GM12864 (cell line): ENCODE measurements at regions not wholly inside any gene's neighbourhood (a gene's known extent, or its start where the extent isn't known, plus 50 kb on each side); places are given as distances from the start of the nearest gene placed in this dataset.
A peak's percentile ranks its signal among the peaks of the same experiment; 100 is the strongest.
"Not testable (repeated sequence)": the region's sequence is repeated elsewhere in the genome, so short reads cannot be mapped to it uniquely, and the experiment has no call there.

Source experiments
- DNase-seq: peaks from one replicate; pipeline ENCODE4 v3.0.0-alpha.2; 2011; ENCODE audit warnings: low read depth
- H3K4me3 ChIP-seq: 2 replicates; pipeline ENCODE4 v1.5.1; 2011; ENCODE audit warnings: mild to moderate bottlenecking, low read depth, low read length, control low read depth
- CTCF ChIP-seq: IDR thresholded peaks from 2 replicates; pipeline ENCODE4 v1.5.1; 2011; ENCODE audit warnings: low read depth, mild to moderate bottlenecking, moderate library complexity, low read length, control low read depth, inconsistent platforms; ENCODE audit errors: missing control alignments

- H3K4me3 ChIP-seq, result no peak overlapping the region
- TF ChIP-seq CTCF, result no peak
- no peak for DNase-seq
Observed at GRCh38 chr2:181789827-181790448, 101.6 kb upstream of the ITPRID2 start.

DNA sequence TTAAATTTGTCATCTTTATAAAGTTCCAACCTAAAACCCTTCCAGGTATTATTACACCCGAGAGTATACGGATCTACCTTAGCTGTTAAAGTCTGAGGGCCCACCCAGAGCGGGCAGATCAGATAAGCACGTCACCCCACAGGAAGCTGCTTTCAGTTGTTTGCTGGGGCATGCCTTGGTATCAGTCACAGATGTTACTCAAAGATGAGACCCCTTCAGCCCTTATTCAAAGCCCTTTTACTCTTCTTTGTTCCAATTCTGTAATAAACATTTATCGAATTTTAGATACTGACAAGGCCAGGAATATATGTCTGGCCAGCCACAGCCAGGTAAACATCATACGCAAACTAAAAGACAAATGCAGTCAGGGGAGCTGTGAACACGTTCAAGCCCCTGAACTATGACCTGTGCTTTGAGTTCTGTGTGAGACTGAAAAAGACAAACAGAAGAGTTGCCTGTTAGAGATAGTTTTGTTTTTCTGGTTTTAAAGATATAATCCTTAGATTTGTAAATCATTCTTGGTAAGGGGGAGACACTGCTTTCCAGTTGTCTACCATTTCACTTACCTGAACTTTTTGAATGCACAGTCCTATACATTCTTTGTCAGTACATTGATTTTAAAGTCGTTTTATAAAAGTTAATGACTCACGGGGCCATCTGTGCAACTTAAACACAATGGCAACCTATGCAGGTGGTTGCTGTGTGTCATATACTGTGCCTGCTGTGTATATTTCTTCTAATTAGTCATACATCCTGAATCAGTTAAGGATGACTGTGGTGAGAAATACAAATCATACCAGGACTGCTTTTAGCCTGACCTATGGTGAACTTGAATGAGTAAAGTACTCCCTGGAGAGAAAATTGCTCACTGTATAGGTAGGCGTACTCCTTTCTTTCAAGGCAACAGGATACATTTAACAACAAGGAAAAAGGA, 100.5 kb upstream of the ITPRID2 start:
- DNase-seq, result peak; percentile 35
- no peak for TF ChIP-seq CTCF
- no peak overlapping the region for H3K4me3 ChIP-seq

DNA sequence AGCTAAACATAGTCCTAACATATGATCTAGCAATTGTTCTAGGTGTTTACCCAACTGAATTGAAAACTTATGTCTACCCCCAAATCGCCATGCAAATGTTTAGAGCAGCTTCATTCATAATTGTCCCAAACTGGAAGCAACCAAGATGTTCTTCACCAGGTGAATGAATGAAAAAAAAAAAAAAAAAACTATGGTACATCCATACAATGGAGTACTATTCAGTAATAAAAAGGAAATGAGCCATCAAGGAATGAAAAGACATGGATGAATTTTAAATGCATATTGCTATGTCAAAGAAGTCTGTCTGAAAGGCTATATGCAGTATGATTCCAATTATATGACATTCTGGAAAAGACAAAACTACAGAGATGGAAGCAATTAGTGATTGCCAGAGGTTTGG, 98.6 kb upstream of the ITPRID2 start:
- no peak for TF ChIP-seq CTCF
- DNase-seq, result no peak
- H3K4me3 ChIP-seq, result no peak overlapping the region

DNA sequence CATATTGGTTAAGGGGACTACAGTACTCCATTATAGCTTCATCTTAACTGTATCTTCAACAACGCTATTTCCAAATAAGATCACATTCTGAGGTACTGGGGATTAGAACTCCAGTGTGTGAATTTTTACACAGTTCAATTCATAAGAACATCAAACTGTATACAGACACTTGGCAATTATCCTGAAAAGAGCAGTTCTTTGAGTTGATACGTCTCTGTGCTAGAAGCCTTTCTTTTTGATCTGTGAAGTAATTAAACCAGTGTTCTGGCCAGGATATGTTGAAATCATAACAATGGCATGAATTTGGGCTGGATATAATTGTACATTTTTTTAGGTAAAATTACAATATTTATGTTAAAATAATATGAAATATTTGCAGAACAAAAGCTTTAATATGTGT, 93.5 kb upstream of the ITPRID2 start:
- no peak overlapping the region for H3K4me3 ChIP-seq
- DNase-seq, result no peak
- TF ChIP-seq CTCF, result no peak

DNA sequence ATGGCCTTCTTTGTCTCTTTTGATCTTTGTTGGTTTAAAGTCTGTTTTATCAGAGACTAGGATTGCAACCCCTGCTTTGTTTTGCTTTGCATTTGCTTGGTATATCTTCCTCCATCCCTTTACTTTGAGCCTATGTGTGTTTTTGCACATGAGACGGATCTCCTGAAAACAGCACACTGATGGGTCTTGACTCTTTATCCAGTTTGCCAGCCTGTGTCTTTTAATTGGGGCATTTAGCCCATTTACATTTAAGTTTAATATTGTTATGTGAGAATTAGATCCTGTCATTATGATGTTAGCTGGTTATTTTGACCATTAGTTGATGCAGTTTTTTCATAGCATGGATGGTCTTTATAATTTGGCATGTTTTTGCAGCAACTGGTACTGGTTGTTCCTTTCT, 89.2 kb upstream of the ITPRID2 start:
- H3K4me3 ChIP-seq, DNase-seq: not testable (repeated sequence)

DNA sequence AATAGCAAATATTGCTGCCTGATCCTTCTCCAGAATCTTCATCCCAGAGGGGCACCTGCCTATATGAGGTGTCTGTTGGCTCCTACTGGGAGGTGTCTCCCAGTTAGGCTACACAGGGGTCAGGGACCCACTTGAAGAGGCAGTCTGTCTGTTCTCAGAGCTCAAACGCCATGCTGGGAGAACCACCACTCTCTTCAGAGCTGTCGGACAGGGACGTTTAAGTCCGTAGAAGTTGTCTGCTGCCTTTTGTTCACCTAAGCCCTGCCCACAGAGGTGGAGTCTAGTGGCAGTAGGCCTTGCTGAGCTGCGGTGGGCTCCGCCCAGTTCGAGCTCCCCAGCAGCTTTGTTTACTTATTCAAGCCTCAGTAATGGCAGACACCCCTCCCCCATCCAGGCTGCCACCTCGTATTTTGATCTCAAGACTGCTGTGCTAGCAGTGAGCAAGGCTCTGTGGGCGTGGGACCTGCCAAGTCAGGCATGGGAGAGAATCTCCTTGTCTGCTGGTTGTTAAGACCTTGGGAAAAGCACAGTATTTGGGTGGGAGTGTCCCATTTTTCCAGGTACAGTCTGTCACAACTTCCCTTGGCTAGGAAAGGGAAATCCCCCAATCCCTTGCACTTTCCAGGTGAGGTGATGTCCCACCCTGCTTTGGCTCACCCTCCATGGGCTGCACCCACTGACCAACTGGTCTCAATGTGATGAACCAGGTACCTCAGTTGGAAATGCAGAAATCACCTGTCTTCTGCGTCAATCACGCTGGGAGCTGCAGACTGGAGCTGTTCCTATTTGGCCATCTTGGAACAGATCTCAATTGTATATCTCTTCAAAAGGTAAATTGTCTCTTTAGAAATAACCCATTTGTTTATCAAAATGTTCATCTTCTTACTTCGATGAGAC, 87.4 kb upstream of the ITPRID2 start:
- DNase-seq, H3K4me3 ChIP-seq: not testable (repeated sequence)

DNA sequence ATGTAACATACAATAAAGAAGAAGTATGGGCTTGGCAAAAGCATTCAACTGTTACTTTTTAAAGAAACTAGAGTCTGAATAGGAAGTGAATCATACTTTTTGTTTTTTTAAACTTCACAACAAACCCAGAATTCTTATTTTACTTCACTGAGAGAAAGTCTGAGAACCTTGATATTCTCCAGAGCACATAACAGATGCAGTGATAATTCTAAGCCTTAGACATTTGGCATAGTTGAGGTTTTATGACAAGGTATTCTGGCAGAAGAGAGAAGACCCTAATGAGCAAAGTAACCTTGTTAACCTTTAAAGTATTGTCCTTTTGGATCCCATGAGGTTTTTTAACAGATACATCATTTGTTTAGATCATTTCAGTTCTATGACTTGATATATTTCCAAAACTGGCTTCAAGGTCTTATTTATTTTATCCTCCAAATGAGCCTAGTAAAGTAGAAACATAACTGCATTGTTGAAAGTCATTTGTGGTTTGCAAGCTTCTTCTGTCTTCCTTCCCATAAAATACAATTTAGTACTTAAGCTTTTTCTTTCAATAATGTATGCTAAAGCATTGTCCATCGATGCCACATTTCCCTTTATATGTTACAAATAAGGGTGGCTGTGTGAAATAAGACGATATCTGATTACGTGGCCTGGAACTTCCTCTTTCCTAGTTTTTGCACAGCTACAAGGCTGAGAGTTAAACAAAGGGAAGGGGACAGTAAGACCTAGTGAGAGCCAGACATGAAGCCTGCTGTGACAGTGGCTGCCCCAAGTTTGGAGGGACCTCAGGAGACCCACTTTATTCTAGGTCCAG, 86.1 kb upstream of the ITPRID2 start:
- TF ChIP-seq CTCF, result no peak
- no peak overlapping the region for H3K4me3 ChIP-seq
- DNase-seq, result no peak
